ENCODE measurements at regions not wholly inside any gene's neighbourhood (a gene's known extent, or its start where the extent isn't known, plus 50 kb on each side); places are given as distances from the start of the nearest gene placed in this dataset.

DNA sequence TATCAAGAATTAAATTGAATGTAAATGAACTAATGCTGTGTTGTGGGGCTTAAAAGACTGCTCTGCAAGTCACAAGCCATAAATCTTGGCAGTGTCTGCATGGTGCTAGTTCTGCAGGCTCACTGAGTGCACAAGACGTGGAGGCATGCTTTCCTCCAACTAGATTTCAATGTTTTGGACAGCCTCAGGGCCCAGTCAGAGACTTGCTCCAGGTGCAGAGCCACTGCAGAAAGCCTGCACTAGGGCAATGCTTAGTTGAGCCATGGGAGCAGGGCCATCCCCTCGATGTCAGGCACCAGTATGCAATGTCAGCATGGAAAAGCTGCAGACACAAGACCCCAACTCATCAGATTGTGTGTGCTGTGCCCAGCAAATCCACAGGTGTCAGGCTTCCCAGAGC, 234.5 kb upstream of the CDIN1 start:
- no peak overlapping the region for H3K27ac ChIP-seq
- TF ChIP-seq ZFX (IDR thresholded peaks at IDR 0.05; ENCODE audit: borderline replicate concordance) = no peak
- TF ChIP-seq, protein P1, sequence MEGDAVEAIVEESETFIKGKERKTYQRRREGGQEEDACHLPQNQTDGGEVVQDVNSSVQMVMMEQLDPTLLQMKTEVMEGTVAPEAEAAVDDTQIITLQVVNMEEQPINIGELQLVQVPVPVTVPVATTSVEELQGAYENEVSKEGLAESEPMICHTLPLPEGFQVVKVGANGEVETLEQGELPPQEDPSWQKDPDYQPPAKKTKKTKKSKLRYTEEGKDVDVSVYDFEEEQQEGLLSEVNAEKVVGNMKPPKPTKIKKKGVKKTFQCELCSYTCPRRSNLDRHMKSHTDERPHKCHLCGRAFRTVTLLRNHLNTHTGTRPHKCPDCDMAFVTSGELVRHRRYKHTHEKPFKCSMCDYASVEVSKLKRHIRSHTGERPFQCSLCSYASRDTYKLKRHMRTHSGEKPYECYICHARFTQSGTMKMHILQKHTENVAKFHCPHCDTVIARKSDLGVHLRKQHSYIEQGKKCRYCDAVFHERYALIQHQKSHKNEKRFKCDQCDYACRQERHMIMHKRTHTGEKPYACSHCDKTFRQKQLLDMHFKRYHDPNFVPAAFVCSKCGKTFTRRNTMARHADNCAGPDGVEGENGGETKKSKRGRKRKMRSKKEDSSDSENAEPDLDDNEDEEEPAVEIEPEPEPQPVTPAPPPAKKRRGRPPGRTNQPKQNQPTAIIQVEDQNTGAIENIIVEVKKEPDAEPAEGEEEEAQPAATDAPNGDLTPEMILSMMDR (IDR thresholded peaks at IDR 0.05) = no peak

DNA sequence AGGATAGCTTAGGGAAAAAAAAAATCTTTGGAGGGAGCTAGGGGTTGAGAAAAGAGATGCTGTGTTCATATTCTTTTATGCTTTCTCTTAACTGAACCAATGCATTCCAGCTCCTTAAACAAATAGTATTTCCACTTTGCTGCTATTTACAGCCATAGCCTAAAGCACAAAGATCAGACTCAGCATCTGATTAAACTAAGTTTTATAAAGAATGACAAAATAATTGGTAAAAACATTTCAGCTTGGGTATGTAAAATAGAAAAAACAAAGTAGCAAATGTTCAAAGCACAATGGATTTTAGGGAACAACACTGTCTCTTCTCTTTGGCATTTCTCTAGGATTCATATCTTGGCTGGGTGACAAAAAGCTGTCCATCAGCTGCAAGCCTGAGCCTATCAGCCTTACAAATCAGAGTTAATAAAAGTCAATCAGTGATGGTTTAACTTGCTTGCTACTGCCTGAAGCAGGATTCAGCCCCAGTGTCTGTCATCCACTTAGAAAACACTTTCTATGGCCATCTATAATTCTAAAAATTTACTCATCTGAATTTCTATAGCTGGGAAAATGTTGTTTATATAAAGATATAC, 232.1 kb upstream of the CDIN1 start:
- no peak for TF ChIP-seq ZFX (IDR thresholded peaks at IDR 0.05; ENCODE audit: borderline replicate concordance)
- TF ChIP-seq, protein P1 (IDR thresholded peaks at IDR 0.05) = no peak
- no peak overlapping the region for H3K27ac ChIP-seq

DNA sequence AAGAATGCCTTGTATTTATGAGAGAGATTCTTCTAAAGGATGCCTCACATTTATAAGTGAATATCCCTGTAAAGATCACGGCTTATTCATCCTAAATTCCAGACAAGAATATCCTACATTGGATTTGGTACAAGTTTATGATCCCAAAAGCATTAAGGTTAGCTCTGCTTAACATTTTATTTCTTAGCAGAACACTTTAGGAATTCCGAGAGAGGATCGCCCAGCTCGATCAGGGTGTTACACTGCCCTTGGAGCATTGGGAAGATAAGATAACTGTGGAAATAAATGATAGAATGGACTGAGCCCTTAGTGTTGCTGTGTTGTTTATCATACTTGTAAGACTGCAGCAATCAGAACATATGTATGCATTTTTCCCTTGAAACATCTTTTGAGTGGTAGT, 223.0 kb upstream of the CDIN1 start:
- no peak for TF ChIP-seq ZFX (IDR thresholded peaks at IDR 0.05; ENCODE audit: borderline replicate concordance)
- TF ChIP-seq, protein P1 (IDR thresholded peaks at IDR 0.05) = no peak
- H3K27ac ChIP-seq = no peak overlapping the region

DNA sequence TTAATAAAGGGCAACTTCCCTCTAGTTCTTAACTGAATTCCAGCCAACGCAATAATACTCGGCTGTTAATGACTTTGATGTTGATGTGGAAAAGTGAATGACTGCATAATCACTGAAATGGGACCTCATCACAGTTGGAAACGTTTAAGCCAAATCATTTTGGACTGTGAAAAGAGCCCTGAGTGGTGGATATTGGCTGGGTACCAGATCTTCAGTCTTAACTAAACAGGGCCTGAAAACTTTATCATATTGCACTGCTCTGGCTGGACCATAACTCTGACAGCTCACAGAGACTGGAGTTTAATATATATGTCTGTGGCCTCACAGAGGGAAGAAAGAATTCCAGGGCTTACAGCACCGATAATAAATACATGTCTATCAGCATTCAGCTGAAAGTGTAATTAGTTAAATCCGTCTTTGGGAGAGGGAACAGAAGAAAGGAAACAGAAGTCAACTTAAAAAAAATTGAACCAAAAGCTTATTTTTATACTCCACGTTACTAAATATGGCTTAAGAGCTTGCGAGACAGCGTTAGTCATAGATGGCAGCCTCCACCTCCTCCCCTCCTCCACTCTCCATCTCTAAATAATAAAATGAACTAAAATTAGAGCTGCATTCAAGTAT, 222.3 kb upstream of the CDIN1 start:
- no peak overlapping the region for H3K27ac ChIP-seq
- no peak for TF ChIP-seq ZFX (IDR thresholded peaks at IDR 0.05; ENCODE audit: borderline replicate concordance)

DNA sequence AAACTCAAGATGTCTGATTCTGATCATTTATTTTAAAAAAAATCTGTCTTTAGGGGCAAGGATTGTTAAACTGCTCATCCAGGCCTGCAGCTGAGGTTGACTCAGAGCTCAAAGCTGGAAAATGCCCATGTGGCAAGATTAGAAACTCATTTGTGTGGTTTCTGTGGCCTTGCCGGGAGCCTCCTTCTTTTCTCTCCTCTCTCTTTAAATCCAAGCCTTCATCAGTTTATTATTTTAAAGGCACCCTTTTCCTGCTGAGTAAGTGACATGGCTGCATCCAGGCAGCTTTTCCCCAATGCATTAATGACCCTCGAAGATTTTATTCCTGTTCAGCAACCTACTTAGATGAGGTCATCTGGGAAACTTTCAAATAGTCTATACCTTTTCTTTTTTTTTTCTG, 221.3 kb upstream of the CDIN1 start:
- TF ChIP-seq, protein P1 (IDR thresholded peaks at IDR 0.05) = no peak
- TF ChIP-seq ZFX (IDR thresholded peaks at IDR 0.05; ENCODE audit: borderline replicate concordance) = no peak
- no peak overlapping the region for H3K27ac ChIP-seq

DNA sequence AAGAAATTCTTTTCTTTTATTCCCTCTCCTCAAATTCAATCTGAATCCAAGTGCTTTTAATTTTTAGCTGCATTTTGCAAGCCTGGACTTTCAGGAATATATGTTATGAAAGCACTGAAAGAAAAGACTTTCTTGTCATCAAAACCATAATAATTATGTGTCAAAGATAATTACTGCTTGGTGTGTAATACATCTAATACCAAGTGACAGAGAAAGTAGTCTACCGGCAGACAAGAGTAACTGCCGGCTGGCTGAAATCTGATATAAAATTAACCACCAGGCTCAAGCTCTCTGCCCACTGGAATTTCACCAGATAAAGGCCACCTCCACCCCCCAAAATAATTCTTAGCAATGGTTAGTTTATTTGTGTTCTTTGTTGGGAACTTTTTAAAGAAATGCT, 220.9 kb upstream of the CDIN1 start:
- no peak overlapping the region for H3K27ac ChIP-seq
- no peak for TF ChIP-seq ZFX (IDR thresholded peaks at IDR 0.05; ENCODE audit: borderline replicate concordance)
- TF ChIP-seq, protein P1 (IDR thresholded peaks at IDR 0.05) = no peak

DNA sequence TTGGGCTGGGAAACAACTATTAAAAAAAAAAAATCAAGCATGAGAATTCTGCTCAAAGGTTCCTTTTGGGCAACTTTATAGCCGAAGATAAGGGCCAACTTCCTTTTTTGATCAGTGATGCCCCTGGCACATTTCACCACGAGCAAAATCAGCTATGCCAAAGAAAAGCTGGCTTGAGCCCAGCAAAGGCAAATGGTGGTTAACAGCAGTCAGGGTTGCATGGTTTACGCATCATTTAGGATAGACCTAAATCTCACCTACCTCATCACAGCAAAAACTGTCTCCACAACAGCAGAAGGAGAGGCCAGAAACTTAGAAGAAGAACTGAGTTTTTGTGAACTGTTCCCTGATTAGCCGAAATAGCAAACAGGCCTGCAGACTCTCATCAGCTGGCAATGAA, 220.1 kb upstream of the CDIN1 start:
- TF ChIP-seq, protein P1 (IDR thresholded peaks at IDR 0.05) = no peak
- H3K27ac ChIP-seq = no peak overlapping the region

Measured in 22Rv1 (cell line).